WTC11 (cell line): ENCODE measurements at regions not wholly inside any gene's neighbourhood (a gene's known extent, or its start where the extent isn't known, plus 50 kb on each side); places are given as distances from the start of the nearest gene placed in this dataset.

Experiments
- ATAC-seq: fragments of 200-7000 bp; cut with Tn5 transposase; 2 replicates; pipeline ENCODE4 v1.10.0; 2021; ENCODE audit warnings: mild to moderate bottlenecking, moderate library complexity
- CTCF ChIA-PET: fragments of 300-600 bp; sonication (Branson Sonifier 250); formaldehyde crosslinking; loops from one replicate; lab custom pipeline; 2021; ENCODE audit warnings: antibody characterized with exemption; lab: Charles Lee
- POLR2A ChIA-PET: fragments of 350-600 bp; sonication (Branson Sonifier 250); formaldehyde crosslinking; loops from one replicate; lab custom pipeline; 2021; ENCODE audit warnings: antibody characterized with exemption; lab: Charles Lee
- DNase-seq: peaks from one replicate; pipeline ENCODE4 v3.0.0; 2021; ENCODE audit warnings: low spot score
- H3K27ac Mint-ChIP-seq: 2 replicates; pipeline ENCODE4 v1.8.0; 2021; ENCODE audit warnings: mixed read lengths
- H3K27me3 Mint-ChIP-seq: 2 replicates; pipeline ENCODE4 v1.8.0; 2021; ENCODE audit warnings: low read depth, mild to moderate bottlenecking, moderate library complexity, mixed read lengths
- H3K36me3 Mint-ChIP-seq: 2 replicates; pipeline ENCODE4 v1.8.0; 2021; ENCODE audit warnings: mixed read lengths
- H3K4me1 Mint-ChIP-seq: 2 replicates; pipeline ENCODE4 v1.8.0; 2022; ENCODE audit warnings: mixed read lengths
- H3K4me3 Mint-ChIP-seq: 2 replicates; pipeline ENCODE4 v1.8.0; 2021; ENCODE audit warnings: mild to moderate bottlenecking, moderate library complexity, mixed read lengths
- H3K9me3 Mint-ChIP-seq: 2 replicates; pipeline ENCODE4 v1.8.0; 2021; ENCODE audit warnings: mixed read lengths
- CBFB ChIP-seq: sonication (generic); formaldehyde crosslinking; IDR thresholded peaks from 2 replicates; pipeline ENCODE4 v1.8.1; 2022; ENCODE audit warnings: mild to moderate bottlenecking, low read depth, missing genetic modification reagents
- CREM ChIP-seq: sonication (generic); formaldehyde crosslinking; IDR thresholded peaks from 2 replicates; pipeline ENCODE4 v1.8.1; 2022; ENCODE audit warnings: mild to moderate bottlenecking, missing genetic modification reagents, moderate library complexity
- CTCF ChIP-seq: fragments of 200-600 bp; IDR thresholded peaks from 2 replicates; pipeline ENCODE4 v1.8.0; 2022; ENCODE audit warnings: antibody characterized with exemption
- FOXP1 ChIP-seq: sonication (generic); formaldehyde crosslinking; IDR thresholded peaks from 2 replicates; pipeline ENCODE4 v1.8.0; 2022; ENCODE audit warnings: missing genetic modification reagents, mild to moderate bottlenecking, moderate library complexity, borderline replicate concordance
- GRHL2 ChIP-seq: fragments of 250-450 bp; sonication (Bioruptor Pico); IDR thresholded peaks from 2 replicates; pipeline ENCODE4 v1.8.0; 2022; ENCODE audit warnings: mild to moderate bottlenecking, moderate library complexity; ENCODE audit not compliant: insufficient replicate concordance, severe bottlenecking
- JAZF1 ChIP-seq: fragments of 250-450 bp; sonication (Bioruptor Pico); IDR thresholded peaks from 2 replicates; pipeline ENCODE4 v1.9.0; 2021; ENCODE audit warnings: moderate library complexity, mild to moderate bottlenecking, inconsistent platforms
- MXD4 ChIP-seq: fragments of 250-450 bp; sonication (Bioruptor Pico); IDR thresholded peaks from 2 replicates; pipeline ENCODE4 v1.8.0; 2021; ENCODE audit warnings: mild to moderate bottlenecking, moderate library complexity, borderline replicate concordance
- NFYB ChIP-seq: sonication (generic); formaldehyde crosslinking; conservative IDR thresholded peaks from 2 replicates; pipeline ENCODE4 v1.8.0; 2022; ENCODE audit warnings: low read depth, missing genetic modification reagents
- OVOL2 ChIP-seq: fragments of 250-450 bp; sonication (Bioruptor Pico); IDR thresholded peaks from 2 replicates; pipeline ENCODE4 v1.9.0; 2021; ENCODE audit warnings: mild to moderate bottlenecking, borderline replicate concordance
- ZNF138 ChIP-seq: sonication (generic); formaldehyde crosslinking; conservative IDR thresholded peaks from 2 replicates; pipeline ENCODE4 v1.8.1; 2022; ENCODE audit warnings: mild to moderate bottlenecking, moderate library complexity, missing genetic modification reagents
- ZNF416 ChIP-seq: fragments of 250-450 bp; sonication (Bioruptor Pico); IDR thresholded peaks from 2 replicates; pipeline ENCODE4 v1.9.0; 2021; ENCODE audit warnings: mild to moderate bottlenecking, inconsistent platforms
- ZNF425 ChIP-seq: fragments of 250-450 bp; sonication (Bioruptor Pico); conservative IDR thresholded peaks from 2 replicates; pipeline ENCODE4 v1.9.0; 2021; ENCODE audit warnings: mild to moderate bottlenecking
- ZSCAN18 ChIP-seq: fragments of 250-450 bp; sonication (Bioruptor Pico); IDR thresholded peaks from 2 replicates; pipeline ENCODE4 v2.1.2; 2022; ENCODE audit warnings: mild to moderate bottlenecking, moderate library complexity
- TF ChIP-seq, protein P1 (sequence below): sonication (generic); formaldehyde crosslinking; IDR thresholded peaks from 2 replicates; pipeline ENCODE4 v1.8.1; 2022; ENCODE audit warnings: mild to moderate bottlenecking, missing genetic modification reagents, moderate library complexity, borderline replicate concordance
- TF ChIP-seq, protein P2 (sequence below): sonication (generic); formaldehyde crosslinking; IDR thresholded peaks from 2 replicates; pipeline ENCODE4 v1.8.0; 2023; ENCODE audit warnings: missing genetic modification reagents, mild to moderate bottlenecking, borderline replicate concordance

GRCh38 chr1:87242445-87243185, 86.1 kb upstream of the LMO4 start (continued):
- TF ChIP-seq, protein P1, sequence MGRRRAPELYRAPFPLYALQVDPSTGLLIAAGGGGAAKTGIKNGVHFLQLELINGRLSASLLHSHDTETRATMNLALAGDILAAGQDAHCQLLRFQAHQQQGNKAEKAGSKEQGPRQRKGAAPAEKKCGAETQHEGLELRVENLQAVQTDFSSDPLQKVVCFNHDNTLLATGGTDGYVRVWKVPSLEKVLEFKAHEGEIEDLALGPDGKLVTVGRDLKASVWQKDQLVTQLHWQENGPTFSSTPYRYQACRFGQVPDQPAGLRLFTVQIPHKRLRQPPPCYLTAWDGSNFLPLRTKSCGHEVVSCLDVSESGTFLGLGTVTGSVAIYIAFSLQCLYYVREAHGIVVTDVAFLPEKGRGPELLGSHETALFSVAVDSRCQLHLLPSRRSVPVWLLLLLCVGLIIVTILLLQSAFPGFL (CRISPR knock-in tag) = no peak
- TF ChIP-seq ZNF416 (CRISPR knock-in tag) = no peak

GRCh38 chr1:87243573-87243972, 85.1 kb upstream of the LMO4 start:
- POLR2A ChIA-PET = interaction anchor here (0.6 kb wide), 1 partner anchor 13 kb away, joined by 3 read pairs; no protein-coding TSS in a partner anchor
- ATAC-seq (no peak), DNase-seq (no peak)
- peaks cover 2% of the 10 kb centered on the region; the same call in 1 of the 2 replicates for H3K36me3 Mint-ChIP-seq
- H3K27ac Mint-ChIP-seq = no peak overlapping the region
- no peak overlapping the region for H3K4me3 Mint-ChIP-seq
- peaks cover 3% of the 10 kb centered on the region; the same call in 1 of the 2 replicates for H3K4me1 Mint-ChIP-seq
- peaks cover 10% of the 10 kb centered on the region for H3K9me3 Mint-ChIP-seq
- TF ChIP-seq CREM (CRISPR knock-in tag) (no peak), OVOL2 (no peak), FOXP1 (no peak), ZSCAN18 (CRISPR knock-in tag) (no peak)
- TF ChIP-seq, protein P2, sequence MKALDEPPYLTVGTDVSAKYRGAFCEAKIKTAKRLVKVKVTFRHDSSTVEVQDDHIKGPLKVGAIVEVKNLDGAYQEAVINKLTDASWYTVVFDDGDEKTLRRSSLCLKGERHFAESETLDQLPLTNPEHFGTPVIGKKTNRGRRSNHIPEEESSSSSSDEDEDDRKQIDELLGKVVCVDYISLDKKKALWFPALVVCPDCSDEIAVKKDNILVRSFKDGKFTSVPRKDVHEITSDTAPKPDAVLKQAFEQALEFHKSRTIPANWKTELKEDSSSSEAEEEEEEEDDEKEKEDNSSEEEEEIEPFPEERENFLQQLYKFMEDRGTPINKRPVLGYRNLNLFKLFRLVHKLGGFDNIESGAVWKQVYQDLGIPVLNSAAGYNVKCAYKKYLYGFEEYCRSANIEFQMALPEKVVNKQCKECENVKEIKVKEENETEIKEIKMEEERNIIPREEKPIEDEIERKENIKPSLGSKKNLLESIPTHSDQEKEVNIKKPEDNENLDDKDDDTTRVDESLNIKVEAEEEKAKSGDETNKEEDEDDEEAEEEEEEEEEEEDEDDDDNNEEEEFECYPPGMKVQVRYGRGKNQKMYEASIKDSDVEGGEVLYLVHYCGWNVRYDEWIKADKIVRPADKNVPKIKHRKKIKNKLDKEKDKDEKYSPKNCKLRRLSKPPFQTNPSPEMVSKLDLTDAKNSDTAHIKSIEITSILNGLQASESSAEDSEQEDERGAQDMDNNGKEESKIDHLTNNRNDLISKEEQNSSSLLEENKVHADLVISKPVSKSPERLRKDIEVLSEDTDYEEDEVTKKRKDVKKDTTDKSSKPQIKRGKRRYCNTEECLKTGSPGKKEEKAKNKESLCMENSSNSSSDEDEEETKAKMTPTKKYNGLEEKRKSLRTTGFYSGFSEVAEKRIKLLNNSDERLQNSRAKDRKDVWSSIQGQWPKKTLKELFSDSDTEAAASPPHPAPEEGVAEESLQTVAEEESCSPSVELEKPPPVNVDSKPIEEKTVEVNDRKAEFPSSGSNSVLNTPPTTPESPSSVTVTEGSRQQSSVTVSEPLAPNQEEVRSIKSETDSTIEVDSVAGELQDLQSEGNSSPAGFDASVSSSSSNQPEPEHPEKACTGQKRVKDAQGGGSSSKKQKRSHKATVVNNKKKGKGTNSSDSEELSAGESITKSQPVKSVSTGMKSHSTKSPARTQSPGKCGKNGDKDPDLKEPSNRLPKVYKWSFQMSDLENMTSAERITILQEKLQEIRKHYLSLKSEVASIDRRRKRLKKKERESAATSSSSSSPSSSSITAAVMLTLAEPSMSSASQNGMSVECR (CRISPR knock-in tag) = no peak
- CTCF ChIA-PET = no interaction called here
- H3K27me3 Mint-ChIP-seq = no peaks in the 10 kb centered on the region

DNA sequence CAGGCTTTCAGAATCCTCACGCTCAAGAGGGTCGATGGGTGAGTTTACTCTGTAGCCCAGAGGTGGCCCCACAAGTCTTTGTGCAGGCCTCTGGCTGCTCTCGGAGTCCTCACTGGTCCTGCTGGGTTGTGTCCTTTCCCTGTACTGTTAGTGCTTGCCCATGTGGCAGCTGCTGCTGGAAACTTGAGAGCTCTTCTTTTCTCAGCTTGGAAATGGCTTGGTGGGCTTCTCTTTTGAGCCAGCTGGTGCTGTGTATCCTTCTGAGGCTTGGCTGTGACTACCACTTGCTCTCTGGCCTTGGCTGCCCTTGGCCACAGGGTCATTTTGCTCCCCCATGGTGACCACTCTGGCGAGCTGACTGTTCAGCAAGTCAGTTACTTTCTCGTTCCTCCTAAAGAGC, 82.2 kb upstream of the LMO4 start:
- Mint-ChIP-seq H3K4me3 (no peak overlapping the region), H3K36me3 (peaks cover 2% of the 10 kb centered on the region; the same call in 1 of the 2 replicates), H3K9me3 (peaks cover 10% of the 10 kb centered on the region), H3K27ac (no peak overlapping the region), H3K27me3 (no peaks in the 10 kb centered on the region), H3K4me1 (no peaks in the 10 kb centered on the region)
- CTCF ChIA-PET = no interaction called here
- POLR2A ChIA-PET = no interaction called here
- no peak for DNase-seq
- no peak for ATAC-seq
- TF ChIP-seq CTCF (no peak), FOXP1 (no peak), GRHL2 (CRISPR knock-in tag) (no peak), ZNF138 (no peak), ZNF425 (no peak), NFYB (no peak), JAZF1 (CRISPR knock-in tag) (no peak), MXD4 (CRISPR knock-in tag) (no peak), CBFB (no peak)
- TF ChIP-seq, protein P1 (CRISPR knock-in tag) = no peak
